ENCODE measurements at regions not wholly inside any gene's neighbourhood (a gene's known extent, or its start where the extent isn't known, plus 50 kb on each side); places are given as distances from the start of the nearest gene placed in this dataset.

GRCh38 chr5:163855754-163856153 lies 350.3 kb downstream of the MAT2B start:
- no peaks in the 10 kb centered on the region for H3K4me1 ChIP-seq (ENCODE audit: control insufficient read depth, insufficient read depth, low read length)
- Mint-ChIP-seq H3K4me3 (no peak overlapping the region), H3K4me1 (no peaks in the 10 kb centered on the region), H3K36me3 (ENCODE audit: low read depth) (no peaks in the 10 kb centered on the region), H3K27ac (no peak overlapping the region), H3K9me3 (peaks cover 23% of the 10 kb centered on the region), H3K27me3 (ENCODE audit: insufficient read depth) (no peaks in the 10 kb centered on the region)
- no peak overlapping the region for H3K27ac ChIP-seq (ENCODE audit: low read depth, low read length)
- no peaks in the 10 kb centered on the region for H3K36me3 ChIP-seq (ENCODE audit: control insufficient read depth, insufficient read depth, low read length)
- H3K9me3 ChIP-seq (ENCODE audit: control insufficient read depth, low read length), result peaks cover 15% of the 10 kb centered on the region
- no peak overlapping the region for H3K9ac ChIP-seq (ENCODE audit: extremely low read depth, low read length, poor library complexity, severe bottlenecking)
- no peak for DNase-seq
- WGBS, 2 experiments (ENCODE audit: insufficient coverage in 1 of 2, insufficient read length in 1 of 2), result 100% methylated on average over 1 of the region's 1 CpG; no CpG with 5 or more reads in 1 of the 2 experiments
- no peaks in the 10 kb centered on the region for H3K27me3 ChIP-seq (ENCODE audit: control insufficient read depth, insufficient read depth, low read length, poor library complexity, severe bottlenecking)
- H3K4me3 ChIP-seq (ENCODE audit: low read length), result no peak overlapping the region
- TF ChIP-seq CTCF (conservative IDR thresholded peaks at IDR 0.05), result no peak

GRCh38 chr5:163861670-163862069 lies 356.3 kb downstream of the MAT2B start:
- H3K27me3 Mint-ChIP-seq (ENCODE audit: insufficient read depth), result no peaks in the 10 kb centered on the region
- no peaks in the 10 kb centered on the region for H3K27me3 ChIP-seq (ENCODE audit: control insufficient read depth, insufficient read depth, low read length, poor library complexity, severe bottlenecking)
- no peaks in the 10 kb centered on the region for H3K4me1 Mint-ChIP-seq
- peaks cover under 1% of the 10 kb centered on the region for H3K9me3 ChIP-seq (ENCODE audit: control insufficient read depth, low read length)
- no peak overlapping the region for H3K9ac ChIP-seq (ENCODE audit: extremely low read depth, low read length, poor library complexity, severe bottlenecking)
- no peak for DNase-seq
- no peak overlapping the region for H3K4me3 Mint-ChIP-seq
- 87 to 100% methylated on average over 1 to 3 of the region's 3 CpGs for WGBS, 2 experiments (ENCODE audit: insufficient coverage in 1 of 2, insufficient read length in 1 of 2)
- no peaks in the 10 kb centered on the region for H3K36me3 ChIP-seq (ENCODE audit: control insufficient read depth, insufficient read depth, low read length)
- no peaks in the 10 kb centered on the region for H3K36me3 Mint-ChIP-seq (ENCODE audit: low read depth)
- H3K9me3 Mint-ChIP-seq, result peaks cover 2% of the 10 kb centered on the region
- no peak overlapping the region for H3K27ac ChIP-seq (ENCODE audit: low read depth, low read length)
- H3K27ac Mint-ChIP-seq, result no peak overlapping the region
- TF ChIP-seq CTCF (conservative IDR thresholded peaks at IDR 0.05), result no peak
- no peaks in the 10 kb centered on the region for H3K4me1 ChIP-seq (ENCODE audit: control insufficient read depth, insufficient read depth, low read length)
- no peak overlapping the region for H3K4me3 ChIP-seq (ENCODE audit: low read length)

GRCh38 chr5:163867324-163867723 lies 361.9 kb downstream of the MAT2B start:
- Histone ChIP-seq H3K27ac (ENCODE audit: low read depth, low read length) (no peak overlapping the region), H3K36me3 (ENCODE audit: control insufficient read depth, insufficient read depth, low read length) (no peaks in the 10 kb centered on the region), H3K4me3 (ENCODE audit: low read length) (no peak overlapping the region), H3K4me1 (ENCODE audit: control insufficient read depth, insufficient read depth, low read length) (no peaks in the 10 kb centered on the region), H3K9me3 (ENCODE audit: control insufficient read depth, low read length) (no peaks in the 10 kb centered on the region), H3K27me3 (ENCODE audit: control insufficient read depth, insufficient read depth, low read length, poor library complexity, severe bottlenecking) (no peaks in the 10 kb centered on the region), H3K9ac (ENCODE audit: extremely low read depth, low read length, poor library complexity, severe bottlenecking) (no peak overlapping the region)
- no peak overlapping the region for H3K4me3 Mint-ChIP-seq
- no peaks in the 10 kb centered on the region for H3K36me3 Mint-ChIP-seq (ENCODE audit: low read depth)
- no peaks in the 10 kb centered on the region for H3K4me1 Mint-ChIP-seq
- no peak for TF ChIP-seq CTCF (conservative IDR thresholded peaks at IDR 0.05)
- 100% methylated on average over 1 of the region's 2 CpGs; no CpG with 5 or more reads in 1 of the 2 experiments for WGBS, 2 experiments (ENCODE audit: insufficient coverage in 1 of 2, insufficient read length in 1 of 2)
- DNase-seq, result no peak
- no peak overlapping the region for H3K27ac Mint-ChIP-seq
- H3K9me3 Mint-ChIP-seq, result no peaks in the 10 kb centered on the region
- no peaks in the 10 kb centered on the region for H3K27me3 Mint-ChIP-seq (ENCODE audit: insufficient read depth)

Measured in endodermal cell (in vitro differentiated cells).